ENCODE measurements at regions not wholly inside any gene's neighbourhood (a gene's known extent, or its start where the extent isn't known, plus 50 kb on each side); places are given as distances from the start of the nearest gene placed in this dataset.

DNA sequence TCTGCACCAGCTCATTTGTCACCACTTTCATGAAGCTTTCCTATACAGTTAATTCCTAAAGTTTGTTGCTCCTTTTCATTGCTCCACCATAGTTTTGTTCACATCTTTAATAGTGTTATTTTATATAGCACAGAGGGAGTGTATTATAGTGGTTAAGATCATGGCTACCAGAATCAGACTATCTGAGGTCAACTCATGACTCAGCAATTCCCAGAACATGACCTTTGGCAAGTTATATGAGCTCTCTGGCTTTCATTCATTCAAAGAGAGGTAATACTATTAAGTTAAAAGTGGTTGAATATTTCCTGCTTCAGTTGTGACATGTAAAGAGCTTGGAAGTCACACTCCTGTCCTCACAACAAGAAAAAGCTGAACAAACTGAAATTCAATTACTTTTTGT, 1073.5 kb downstream of the NAALADL2 start:
- in situ Hi-C loops (cut with MboI), result no loop called here
- no peaks in the 10 kb centered on the region for H3K79me2 ChIP-seq (ENCODE audit: control insufficient read depth, insufficient read depth, low read length)
- TF ChIP-seq, protein P1, sequence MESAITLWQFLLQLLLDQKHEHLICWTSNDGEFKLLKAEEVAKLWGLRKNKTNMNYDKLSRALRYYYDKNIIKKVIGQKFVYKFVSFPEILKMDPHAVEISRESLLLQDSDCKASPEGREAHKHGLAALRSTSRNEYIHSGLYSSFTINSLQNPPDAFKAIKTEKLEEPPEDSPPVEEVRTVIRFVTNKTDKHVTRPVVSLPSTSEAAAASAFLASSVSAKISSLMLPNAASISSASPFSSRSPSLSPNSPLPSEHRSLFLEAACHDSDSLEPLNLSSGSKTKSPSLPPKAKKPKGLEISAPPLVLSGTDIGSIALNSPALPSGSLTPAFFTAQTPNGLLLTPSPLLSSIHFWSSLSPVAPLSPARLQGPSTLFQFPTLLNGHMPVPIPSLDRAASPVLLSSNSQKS (CRISPR knock-in tag; IDR thresholded peaks at IDR 0.05), result no peak
- TF ChIP-seq TEAD2 (tag; IDR thresholded peaks at IDR 0.05), result no peak
- TF ChIP-seq MAFG (tag; conservative IDR thresholded peaks at IDR 0.05), result peak; percentile 26; the same call in 1 of the 2 replicates
- no peak for TF ChIP-seq FIP1L1 (IDR thresholded peaks at IDR 0.05; ENCODE audit: low read depth, low read length, poor library complexity, severe bottlenecking)
- TF ChIP-seq, protein P2, sequence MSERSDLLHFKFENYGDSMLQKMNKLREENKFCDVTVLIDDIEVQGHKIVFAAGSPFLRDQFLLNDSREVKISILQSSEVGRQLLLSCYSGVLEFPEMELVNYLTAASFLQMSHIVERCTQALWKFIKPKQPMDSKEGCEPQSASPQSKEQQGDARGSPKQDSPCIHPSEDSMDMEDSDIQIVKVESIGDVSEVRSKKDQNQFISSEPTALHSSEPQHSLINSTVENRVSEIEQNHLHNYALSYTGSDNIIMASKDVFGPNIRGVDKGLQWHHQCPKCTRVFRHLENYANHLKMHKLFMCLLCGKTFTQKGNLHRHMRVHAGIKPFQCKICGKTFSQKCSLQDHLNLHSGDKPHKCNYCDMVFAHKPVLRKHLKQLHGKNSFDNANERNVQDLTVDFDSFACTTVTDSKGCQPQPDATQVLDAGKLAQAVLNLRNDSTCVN (CRISPR knock-in tag; IDR thresholded peaks at IDR 0.05), result no peak
- 0 out of 2 replicates have a peak, but pooled peaks have one; percentile 15 for TF ChIP-seq MAFF (IDR thresholded peaks at IDR 0.05; ENCODE audit: low read length)
- TF ChIP-seq, protein P3, sequence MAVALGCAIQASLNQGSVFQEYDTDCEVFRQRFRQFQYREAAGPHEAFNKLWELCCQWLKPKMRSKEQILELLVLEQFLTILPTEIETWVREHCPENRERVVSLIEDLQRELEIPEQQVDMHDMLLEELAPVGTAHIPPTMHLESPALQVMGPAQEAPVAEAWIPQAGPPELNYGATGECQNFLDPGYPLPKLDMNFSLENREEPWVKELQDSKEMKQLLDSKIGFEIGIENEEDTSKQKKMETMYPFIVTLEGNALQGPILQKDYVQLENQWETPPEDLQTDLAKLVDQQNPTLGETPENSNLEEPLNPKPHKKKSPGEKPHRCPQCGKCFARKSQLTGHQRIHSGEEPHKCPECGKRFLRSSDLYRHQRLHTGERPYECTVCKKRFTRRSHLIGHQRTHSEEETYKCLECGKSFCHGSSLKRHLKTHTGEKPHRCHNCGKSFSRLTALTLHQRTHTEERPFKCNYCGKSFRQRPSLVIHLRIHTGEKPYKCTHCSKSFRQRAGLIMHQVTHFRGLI (CRISPR knock-in tag; IDR thresholded peaks at IDR 0.05), result no peak
- no peak for TF ChIP-seq ZSCAN32 (CRISPR knock-in tag; IDR thresholded peaks at IDR 0.05)
- H3K36me3 ChIP-seq (ENCODE audit: control insufficient read depth, insufficient read depth, low read length), result no peaks in the 10 kb centered on the region
- no peak overlapping the region for H2AFZ ChIP-seq (ENCODE audit: low read depth, low read length)
- H3K9me3 ChIP-seq (replicated peaks; ENCODE audit: control insufficient read depth, insufficient read depth, low read depth, low read length), result 0 out of 2 replicates have a peak, but pooled peaks cover 1% of the 10 kb centered on the region
- ChIA-PET CTCF (ENCODE audit: low intra/inter-chr PET ratio) (no interaction called here), POLR2A (no interaction called here)
- no peak overlapping the region for H3K4me2 ChIP-seq (ENCODE audit: insufficient read depth, low read length)
- FAIRE-seq (no peak), ATAC-seq (no peak), DNase-seq (ENCODE audit: extremely low read depth in 1 of 4, low spot score in 3 of 4) (no peak)
- no peaks in the 10 kb centered on the region for H3K4me1 ChIP-seq (replicated peaks in 1 of 2; ENCODE audit: control insufficient read depth in 2 of 2, insufficient read depth in 2 of 2, low read length in 2 of 2)
- H3K4me3 ChIP-seq, result no peak overlapping the region
- no peaks in the 10 kb centered on the region for H3K27me3 ChIP-seq (ENCODE audit: control insufficient read depth in 2 of 2, insufficient read depth in 2 of 2, low read length in 2 of 2)
- H4K20me1 ChIP-seq (replicated peaks; ENCODE audit: control insufficient read depth, insufficient read depth, low read length), result no peaks in the 10 kb centered on the region
- no TSS peak for BruUV-seq (replicated peaks)
- H3K9ac ChIP-seq (ENCODE audit: insufficient read depth in 1 of 2, low read depth in 2 of 2, low read length in 2 of 2), result no peak overlapping the region
- H3K27ac ChIP-seq (ENCODE audit: extremely low read depth, low read depth, low read length), result no peak overlapping the region
- intact Hi-C loops (cut with micrococcal nuclease), result no loop called here
- no peaks in the 10 kb centered on the region for H3K9me1 ChIP-seq (ENCODE audit: control insufficient read depth, insufficient read depth, low read length)

Measured in K562 (cell line).